Fibroblast of skin of left biceps (primary cell): ENCODE measurements at regions not wholly inside any gene's neighbourhood (a gene's known extent, or its start where the extent isn't known, plus 50 kb on each side); places are given as distances from the start of the nearest gene placed in this dataset.
A peak's percentile ranks its signal among the peaks of the same experiment; 100 is the strongest.
"Not testable (repeated sequence)": the region's sequence is repeated elsewhere in the genome, so short reads cannot be mapped to it uniquely, and the experiment has no call there.

Experiments used
- DNase-seq, 2 experiments: peaks; one replicate each; pipeline ENCODE4 v3.0.0-alpha.2; 2013; ENCODE audit warnings: low read depth in 2 of 2

GRCh38 chr7:96923345-96923744, 82.0 kb upstream of the DLX6 start:
- not testable (repeated sequence) for DNase-seq

DNA sequence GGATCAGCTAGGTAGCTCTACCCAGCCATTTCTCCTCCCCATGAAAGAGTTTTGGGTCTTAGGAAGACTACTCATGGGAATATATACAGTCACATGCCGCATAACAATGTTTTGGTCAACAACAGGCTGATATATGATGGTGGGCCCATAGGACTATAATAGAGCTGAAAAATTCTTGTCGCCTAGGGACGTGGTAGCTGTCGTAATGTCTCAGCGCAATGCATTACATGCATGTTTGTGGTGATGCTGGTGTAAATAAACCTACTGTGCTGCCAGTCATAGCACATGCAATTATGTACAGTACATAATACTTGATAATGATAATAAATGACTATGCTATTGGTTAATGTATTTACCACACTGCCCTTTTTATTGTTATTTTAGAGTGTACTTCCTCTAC, 78.2 kb upstream of the DLX6 start:
- no peak for DNase-seq

GRCh38 chr7:96928965-96929364, 76.4 kb upstream of the DLX6 start:
- no peak for DNase-seq

DNA sequence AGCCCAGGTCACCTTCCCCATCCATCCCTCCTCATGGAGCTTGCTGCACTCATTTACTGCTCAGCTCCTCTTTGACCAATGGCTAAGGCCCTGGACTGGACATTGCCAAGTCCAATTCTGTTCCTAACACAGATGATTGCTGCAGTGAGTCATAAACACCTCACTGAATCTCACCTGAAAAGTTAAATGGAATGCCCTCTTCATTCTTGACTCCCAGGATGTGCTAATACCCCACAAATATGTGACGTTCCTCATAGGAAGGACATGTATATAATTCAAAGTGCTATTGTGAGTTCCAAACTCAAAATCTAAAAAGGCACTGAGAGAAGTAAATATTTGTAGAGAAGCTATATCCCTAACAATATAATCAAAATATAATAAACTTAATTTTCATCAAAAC, 73.5 kb upstream of the DLX6 start:
- no peak for DNase-seq

- no peak for DNase-seq
Measured at GRCh38 chr7:96933067-96933645, 72.2 kb upstream of the DLX6 start.

DNA sequence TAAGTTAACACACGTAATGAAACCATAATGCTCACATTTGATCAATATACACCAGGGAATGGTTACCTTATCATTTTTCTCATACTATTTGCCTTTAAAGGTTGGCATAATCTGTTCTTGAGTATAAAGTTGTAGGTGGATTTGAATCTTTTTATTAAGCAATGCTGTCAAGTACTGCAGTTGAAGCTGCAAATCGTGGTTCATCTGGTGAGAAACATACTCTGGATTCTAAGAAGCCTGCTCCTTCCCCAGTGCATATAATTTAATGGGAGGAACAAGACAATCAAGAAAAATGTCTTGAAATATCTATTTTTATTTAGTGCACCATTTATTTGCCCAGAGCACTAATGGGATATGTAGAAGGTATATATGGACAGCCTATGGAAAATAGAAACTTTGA, 68.7 kb upstream of the DLX6 start:
- DNase-seq, result no peak

GRCh38 chr7:96942112-96942511, 63.2 kb upstream of the DLX6 start:
- DNase-seq, result no peak

GRCh38 chr7:96949766-96950165, 55.6 kb upstream of the DLX6 start:
- no peak for DNase-seq

DNA sequence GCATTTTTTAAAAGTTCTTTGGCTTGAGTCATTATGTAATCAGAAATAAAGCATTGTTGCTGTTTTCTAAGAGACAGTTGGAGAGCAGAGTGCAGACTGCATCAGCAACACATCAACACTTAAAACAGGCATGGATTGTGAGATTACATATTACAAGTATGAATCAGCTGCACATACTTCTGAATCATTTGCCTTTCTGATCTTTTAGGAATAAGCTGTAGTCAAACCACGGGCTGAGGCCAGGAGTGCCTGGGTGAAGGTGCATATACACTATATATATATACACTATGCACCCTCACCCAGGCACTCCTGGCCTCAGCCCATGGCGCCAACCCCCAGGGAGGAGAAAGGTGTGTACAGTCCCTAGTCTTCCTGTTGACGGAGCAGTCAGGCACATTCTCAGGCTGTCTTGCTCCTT, 52.4 kb upstream of the DLX6 start:
- DNase-seq, result peak in 1 of 2 experiments; percentile 0

- no peak for DNase-seq
Measured at GRCh38 chr7:96953676-96954513, 51.5 kb upstream of the DLX6 start.
